ENCODE measurements at regions not wholly inside any gene's neighbourhood (a gene's known extent, or its start where the extent isn't known, plus 50 kb on each side); places are given as distances from the start of the nearest gene placed in this dataset.

DNA sequence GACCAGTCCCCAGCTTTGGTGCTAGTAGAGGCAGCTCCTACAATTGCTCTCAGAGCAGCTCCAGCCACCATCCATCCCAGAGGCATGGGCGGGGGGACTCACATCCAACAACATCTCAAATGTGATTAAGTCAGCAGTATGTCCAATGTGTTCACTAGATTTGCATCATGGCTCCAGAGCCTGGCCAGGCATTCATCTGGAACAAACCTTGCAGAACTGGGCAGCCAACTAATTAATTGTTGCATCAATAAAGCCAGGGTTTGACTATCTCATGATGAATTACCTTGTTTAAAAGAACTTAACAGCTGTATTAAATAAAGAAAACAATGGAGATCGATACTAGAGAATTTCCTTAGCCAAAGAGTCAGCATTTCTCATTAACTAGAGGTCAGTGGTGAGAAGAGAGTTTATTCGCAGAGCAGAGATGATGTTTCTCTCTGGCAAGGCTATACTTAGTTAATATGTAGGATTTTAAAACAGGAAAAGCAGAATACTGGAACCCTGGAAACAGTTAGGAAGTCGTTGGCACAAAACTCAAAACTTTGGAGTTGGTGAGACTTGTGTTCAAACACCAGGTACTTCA lies 494.4 kb downstream of the GRIN2A start:
- no peak for TF ChIP-seq POLR2A (IDR thresholded peaks at IDR 0.05)
- TF ChIP-seq, protein P1, sequence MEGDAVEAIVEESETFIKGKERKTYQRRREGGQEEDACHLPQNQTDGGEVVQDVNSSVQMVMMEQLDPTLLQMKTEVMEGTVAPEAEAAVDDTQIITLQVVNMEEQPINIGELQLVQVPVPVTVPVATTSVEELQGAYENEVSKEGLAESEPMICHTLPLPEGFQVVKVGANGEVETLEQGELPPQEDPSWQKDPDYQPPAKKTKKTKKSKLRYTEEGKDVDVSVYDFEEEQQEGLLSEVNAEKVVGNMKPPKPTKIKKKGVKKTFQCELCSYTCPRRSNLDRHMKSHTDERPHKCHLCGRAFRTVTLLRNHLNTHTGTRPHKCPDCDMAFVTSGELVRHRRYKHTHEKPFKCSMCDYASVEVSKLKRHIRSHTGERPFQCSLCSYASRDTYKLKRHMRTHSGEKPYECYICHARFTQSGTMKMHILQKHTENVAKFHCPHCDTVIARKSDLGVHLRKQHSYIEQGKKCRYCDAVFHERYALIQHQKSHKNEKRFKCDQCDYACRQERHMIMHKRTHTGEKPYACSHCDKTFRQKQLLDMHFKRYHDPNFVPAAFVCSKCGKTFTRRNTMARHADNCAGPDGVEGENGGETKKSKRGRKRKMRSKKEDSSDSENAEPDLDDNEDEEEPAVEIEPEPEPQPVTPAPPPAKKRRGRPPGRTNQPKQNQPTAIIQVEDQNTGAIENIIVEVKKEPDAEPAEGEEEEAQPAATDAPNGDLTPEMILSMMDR (IDR thresholded peaks at IDR 0.05) = no peak

Data from body of pancreas (tissue), 4 donors.